ENCODE measurements at regions not wholly inside any gene's neighbourhood (a gene's known extent, or its start where the extent isn't known, plus 50 kb on each side); places are given as distances from the start of the nearest gene placed in this dataset.
"Not testable (repeated sequence)": the region's sequence is repeated elsewhere in the genome, so short reads cannot be mapped to it uniquely, and the experiment has no call there.

DNA sequence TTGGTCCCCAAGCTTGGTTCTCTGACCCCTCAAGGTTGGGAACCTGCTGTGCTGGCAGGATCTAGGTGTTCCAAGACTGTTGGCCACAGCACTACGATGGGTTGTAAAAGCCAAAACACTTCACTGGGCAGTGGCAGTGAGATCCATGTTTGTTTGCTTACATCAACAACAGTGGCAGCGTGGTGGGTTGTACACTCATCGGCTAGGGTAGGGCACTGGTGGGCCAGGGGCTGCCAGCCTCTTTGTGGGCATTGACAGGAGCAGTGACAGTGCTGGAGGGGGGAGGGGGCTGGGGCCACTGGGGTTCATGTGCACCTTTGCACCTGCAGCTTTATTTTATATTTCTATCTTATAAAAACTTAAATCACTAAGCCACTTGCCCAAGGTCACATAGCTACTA lies 126.7 kb upstream of the ZWINT start:
- Mint-ChIP-seq H3K9me3 (no peaks in the 10 kb centered on the region), H3K27me3 (no peaks in the 10 kb centered on the region), H3K27ac (no peak overlapping the region), H3K36me3 (ENCODE audit: low read depth) (no peaks in the 10 kb centered on the region), H3K4me3 (no peak overlapping the region), H3K4me1 (no peaks in the 10 kb centered on the region)
- DNase-seq (no peak), ATAC-seq (no peak)

- ATAC-seq (no peak), DNase-seq (no peak)
- Mint-ChIP-seq H3K36me3 (ENCODE audit: low read depth) (no peaks in the 10 kb centered on the region), H3K4me1 (no peaks in the 10 kb centered on the region), H3K9me3 (no peaks in the 10 kb centered on the region), H3K27ac (no peak overlapping the region), H3K27me3 (no peaks in the 10 kb centered on the region), H3K4me3 (no peak overlapping the region)
Observed at GRCh38 chr10:56481521-56482091, 120.5 kb upstream of the ZWINT start.

- no peak overlapping the region for H3K4me3 Mint-ChIP-seq
Observed at GRCh38 chr10:56472978-56473377, 111.9 kb upstream of the ZWINT start.

DNA sequence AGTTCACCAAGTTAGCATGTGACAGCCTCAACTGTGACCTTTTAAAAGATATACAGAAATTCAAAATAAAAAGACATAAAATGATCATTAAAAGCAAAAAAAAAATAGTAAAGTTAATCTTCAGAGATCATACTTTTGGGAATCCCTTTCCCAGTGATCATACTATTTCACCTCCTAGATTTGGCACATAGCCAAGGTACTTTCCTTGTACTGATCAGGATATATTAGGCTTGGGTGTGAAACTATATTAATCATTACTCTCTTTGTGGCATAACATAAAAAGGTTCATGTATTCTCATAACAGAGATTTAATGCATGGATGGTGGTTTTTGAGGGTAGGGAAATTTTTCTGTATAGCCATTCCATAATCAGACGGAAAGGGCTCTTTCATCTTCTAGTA lies 109.6 kb upstream of the ZWINT start:
- Mint-ChIP-seq H3K36me3 (ENCODE audit: low read depth) (no peaks in the 10 kb centered on the region), H3K27ac (no peak overlapping the region), H3K27me3 (no peaks in the 10 kb centered on the region), H3K4me3 (no peak overlapping the region), H3K9me3 (no peaks in the 10 kb centered on the region), H3K4me1 (no peaks in the 10 kb centered on the region)
- DNase-seq (no peak), ATAC-seq (no peak)

More at GRCh38 chr10:56472978-56473377, 111.9 kb upstream of the ZWINT start:
- Mint-ChIP-seq H3K4me1 (no peaks in the 10 kb centered on the region), H3K27me3 (no peaks in the 10 kb centered on the region), H3K9me3 (no peaks in the 10 kb centered on the region), H3K27ac (no peak overlapping the region), H3K36me3 (ENCODE audit: low read depth) (no peaks in the 10 kb centered on the region)
- no peak for ATAC-seq
- no peak for DNase-seq

GRCh38 chr10:56469482-56469881 lies 108.4 kb upstream of the ZWINT start:
- no peaks in the 10 kb centered on the region for H3K4me1 Mint-ChIP-seq
- DNase-seq = no peak
- no peak for ATAC-seq
- no peaks in the 10 kb centered on the region for H3K27me3 Mint-ChIP-seq
- peaks cover 4% of the 10 kb centered on the region for H3K9me3 Mint-ChIP-seq
- no peaks in the 10 kb centered on the region for H3K36me3 Mint-ChIP-seq (ENCODE audit: low read depth)
- H3K4me3 Mint-ChIP-seq = no peak overlapping the region
- no peak overlapping the region for H3K27ac Mint-ChIP-seq

GRCh38 chr10:56466005-56466404 lies 104.9 kb upstream of the ZWINT start:
- Mint-ChIP-seq H3K27ac (no peak overlapping the region), H3K4me3 (no peak overlapping the region), H3K36me3 (ENCODE audit: low read depth) (no peaks in the 10 kb centered on the region), H3K27me3 (no peaks in the 10 kb centered on the region), H3K4me1 (no peaks in the 10 kb centered on the region), H3K9me3 (peaks cover 4% of the 10 kb centered on the region)
- DNase-seq = no peak
- no peak for ATAC-seq

GRCh38 chr10:56449770-56450169 lies 88.7 kb upstream of the ZWINT start:
- Mint-ChIP-seq H3K9me3 (peaks cover 10% of the 10 kb centered on the region), H3K36me3 (ENCODE audit: low read depth) (no peaks in the 10 kb centered on the region), H3K27ac (no peak overlapping the region), H3K4me3 (no peak overlapping the region), H3K4me1 (no peaks in the 10 kb centered on the region), H3K27me3 (no peaks in the 10 kb centered on the region)
- DNase-seq = no peak
- ATAC-seq = no peak

DNA sequence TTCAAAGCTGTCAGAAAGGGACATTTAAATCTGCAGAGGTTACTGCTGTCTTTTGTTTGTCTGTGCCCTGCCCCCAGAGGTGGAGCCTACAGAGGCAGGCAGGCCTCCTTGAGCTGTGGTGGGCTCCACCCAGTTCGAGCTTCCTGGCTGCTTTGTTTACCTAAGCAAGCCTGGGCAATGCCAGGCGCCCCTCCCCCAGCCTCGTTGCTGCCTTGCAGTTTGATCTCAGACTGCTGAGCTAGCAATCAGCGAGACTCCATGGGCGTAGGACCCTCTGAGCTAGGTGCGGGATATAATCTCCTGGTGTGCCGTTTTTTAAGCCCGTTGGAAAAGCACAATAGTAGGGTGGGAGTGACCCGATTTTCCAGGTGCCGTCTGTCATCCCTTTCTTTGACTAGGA lies 86.6 kb upstream of the ZWINT start:
- not testable (repeated sequence) for ATAC-seq; H3K27ac Mint-ChIP-seq; H3K9me3 Mint-ChIP-seq; H3K4me1 Mint-ChIP-seq; H3K4me3 Mint-ChIP-seq; H3K36me3 Mint-ChIP-seq (ENCODE audit: low read depth); DNase-seq; H3K27me3 Mint-ChIP-seq

- H3K4me1 Mint-ChIP-seq; H3K27me3 Mint-ChIP-seq; H3K36me3 Mint-ChIP-seq (ENCODE audit: low read depth); ATAC-seq; H3K4me3 Mint-ChIP-seq; H3K9me3 Mint-ChIP-seq; DNase-seq; H3K27ac Mint-ChIP-seq: not testable (repeated sequence)
Observed at GRCh38 chr10:56441337-56441736, 80.3 kb upstream of the ZWINT start.

Measured in activated naive CD8-positive, alpha-beta T cell treated with anti-CD3 and anti-CD28 coated beads, Interleukin-2, amount 50 U/mL, for 24 hours (primary cell).